CD4-positive, alpha-beta T cell treated with Interleukin-17A for 4 hours (primary cell): ENCODE measurements at regions not wholly inside any gene's neighbourhood (a gene's known extent, or its start where the extent isn't known, plus 50 kb on each side); places are given as distances from the start of the nearest gene placed in this dataset.
"Not testable (repeated sequence)": the region's sequence is repeated elsewhere in the genome, so short reads cannot be mapped to it uniquely, and the experiment has no call there.

ENCODE experiments used
- DNase-seq: peaks from one replicate; pipeline ENCODE4 v3.0.0-alpha.2; 2020; ENCODE audit warnings: mixed read lengths

DNA sequence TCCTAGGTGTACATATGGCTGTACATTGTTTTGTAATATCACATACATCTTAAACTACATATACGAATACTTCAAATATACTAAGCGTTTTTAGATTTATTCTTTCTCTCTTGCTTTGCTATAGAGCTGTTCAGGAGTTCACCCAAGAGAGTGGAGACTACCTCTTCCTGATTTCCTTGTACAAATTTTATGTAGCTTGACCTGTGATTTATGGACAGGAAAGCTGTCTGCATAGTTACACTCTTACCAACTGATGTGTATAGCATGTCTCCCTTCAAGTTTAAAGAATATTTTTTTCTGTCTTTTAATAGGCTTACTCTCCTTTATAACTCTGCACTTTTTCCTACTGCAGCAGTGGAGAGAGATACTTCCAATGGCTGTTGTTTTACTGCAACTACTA is 428.7 kb downstream of the NDFIP2 start:
- no peak for DNase-seq

DNA sequence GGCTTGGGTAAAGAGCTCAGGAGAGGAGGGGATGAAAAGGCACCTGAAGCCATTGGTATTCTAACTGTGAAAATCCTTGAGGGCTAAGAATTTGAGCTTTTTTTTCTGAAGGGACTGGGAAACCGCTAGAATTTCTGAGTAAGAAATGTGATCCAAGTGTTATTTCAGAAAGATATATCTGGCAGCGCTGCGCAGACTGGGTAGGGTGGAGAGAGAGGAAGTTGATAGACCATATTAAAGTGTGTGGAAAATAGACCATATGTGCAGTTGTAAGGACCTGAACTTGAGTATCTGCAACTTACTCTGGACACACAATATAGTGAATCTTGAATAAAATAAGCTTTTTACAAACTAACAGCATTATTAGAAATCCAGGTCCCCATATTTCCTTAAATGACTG is 427.4 kb downstream of the NDFIP2 start:
- DNase-seq = no peak

DNA sequence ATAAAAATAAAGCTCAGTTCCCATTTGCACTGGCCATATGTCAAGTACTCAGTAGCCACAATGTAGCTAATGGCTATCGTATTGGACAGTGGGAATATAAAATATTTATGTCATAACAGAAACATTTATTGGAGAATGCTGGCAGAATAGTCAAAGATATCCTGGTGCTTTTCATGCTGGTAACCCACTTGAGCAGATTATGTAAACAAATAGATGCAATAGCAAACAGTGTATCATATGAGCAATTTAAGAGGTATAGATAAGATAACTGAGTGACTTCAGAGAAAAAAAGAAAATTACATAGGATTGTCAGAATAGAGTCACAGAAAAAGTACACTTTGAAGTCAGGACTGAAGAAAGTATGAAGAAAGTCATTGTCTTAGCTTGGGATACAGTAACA is 426.6 kb downstream of the NDFIP2 start:
- no peak for DNase-seq

DNA sequence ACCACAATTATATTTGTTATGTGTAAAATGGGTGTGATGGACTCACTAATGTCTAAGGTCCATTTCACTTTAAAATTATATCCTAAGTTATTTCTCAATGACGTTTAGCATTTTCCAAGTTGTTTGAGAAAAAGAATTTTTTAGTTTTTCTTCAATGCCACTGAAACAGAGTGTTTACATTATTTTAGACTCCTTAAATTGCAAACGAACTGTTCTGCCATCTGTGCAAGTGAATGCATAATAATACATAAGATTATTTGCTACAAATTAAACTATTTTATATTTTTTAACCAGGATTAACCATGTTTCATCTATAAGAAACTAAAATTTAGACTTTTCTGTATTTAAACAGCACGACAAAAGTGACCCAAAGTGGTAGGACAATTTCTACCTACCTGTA is 425.4 kb downstream of the NDFIP2 start:
- DNase-seq = no peak

DNA sequence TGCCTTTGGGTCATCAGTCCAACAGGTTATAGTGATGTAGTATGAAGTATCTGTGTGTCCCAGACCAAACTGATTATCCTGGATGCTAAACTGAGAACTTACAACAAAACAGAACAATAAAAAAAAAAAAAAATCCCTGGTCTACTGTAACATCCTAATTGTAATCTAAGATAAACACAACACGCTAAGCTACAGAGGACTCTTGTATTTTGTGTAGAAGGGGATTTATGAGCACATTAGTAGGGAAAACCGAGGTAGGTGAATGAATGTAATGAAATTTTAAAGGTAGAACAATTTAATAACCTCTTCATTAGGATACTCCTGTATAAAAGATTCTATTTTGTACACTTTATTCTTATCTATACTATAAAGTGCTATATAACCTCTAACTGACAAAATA is 424.1 kb downstream of the NDFIP2 start:
- no peak for DNase-seq

DNA sequence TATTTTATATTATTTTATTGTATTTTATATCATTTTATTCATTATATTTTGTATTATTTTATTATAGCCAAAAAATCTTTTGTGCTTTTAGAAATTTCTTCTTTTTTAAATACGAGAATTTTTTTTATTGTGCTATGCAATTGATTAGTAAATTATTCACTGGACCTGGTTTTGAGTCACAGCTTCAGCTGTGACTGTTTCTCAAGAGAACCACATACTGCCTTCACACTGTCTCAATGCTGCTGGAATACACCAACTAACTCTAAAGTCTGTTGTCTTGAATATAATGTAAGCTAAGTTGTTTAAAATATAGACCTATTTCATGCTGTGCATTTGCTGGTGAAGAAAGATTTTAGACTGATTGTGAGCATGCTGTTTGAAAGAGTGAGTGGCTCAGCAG is 423.6 kb downstream of the NDFIP2 start:
- no peak for DNase-seq

DNA sequence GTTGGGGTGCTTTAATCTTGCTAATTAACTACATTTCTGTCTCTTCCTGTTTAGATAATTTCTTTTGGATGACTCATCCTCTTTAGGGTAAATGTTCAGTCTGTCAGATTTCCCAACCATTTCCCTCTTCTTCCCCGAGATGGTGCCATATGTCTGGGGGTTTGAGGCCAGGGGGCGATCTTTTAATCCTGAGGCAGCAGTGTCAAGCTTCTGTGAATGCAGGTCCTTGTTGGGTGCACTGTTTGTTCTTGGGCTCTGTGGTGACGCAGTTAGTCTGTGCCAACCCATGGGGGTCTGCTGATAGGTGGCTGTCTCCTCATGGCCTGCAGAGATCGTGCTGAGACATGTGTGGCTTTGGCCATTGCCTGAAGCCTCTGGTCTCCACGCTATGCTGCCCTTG is 420.4 kb downstream of the NDFIP2 start:
- DNase-seq = no peak

DNA sequence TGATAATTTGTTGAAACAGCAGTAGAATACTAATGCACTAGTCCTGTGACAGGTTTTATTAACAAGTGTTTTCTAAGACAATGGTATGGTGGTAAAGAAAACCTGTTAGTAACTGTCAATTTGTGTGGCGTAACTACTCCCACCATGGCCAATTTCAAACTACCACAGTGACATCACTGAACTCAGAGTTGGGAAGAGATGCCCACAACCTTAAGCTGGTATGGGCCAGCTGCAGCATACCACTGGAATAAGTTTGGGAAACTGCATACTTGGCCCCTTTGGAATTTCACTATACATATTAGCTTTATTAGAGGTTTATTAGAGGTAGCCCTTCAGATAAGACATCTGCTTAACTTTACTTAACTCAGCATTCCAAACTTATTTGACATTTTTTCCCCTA is 419.4 kb downstream of the NDFIP2 start:
- DNase-seq = no peak

DNA sequence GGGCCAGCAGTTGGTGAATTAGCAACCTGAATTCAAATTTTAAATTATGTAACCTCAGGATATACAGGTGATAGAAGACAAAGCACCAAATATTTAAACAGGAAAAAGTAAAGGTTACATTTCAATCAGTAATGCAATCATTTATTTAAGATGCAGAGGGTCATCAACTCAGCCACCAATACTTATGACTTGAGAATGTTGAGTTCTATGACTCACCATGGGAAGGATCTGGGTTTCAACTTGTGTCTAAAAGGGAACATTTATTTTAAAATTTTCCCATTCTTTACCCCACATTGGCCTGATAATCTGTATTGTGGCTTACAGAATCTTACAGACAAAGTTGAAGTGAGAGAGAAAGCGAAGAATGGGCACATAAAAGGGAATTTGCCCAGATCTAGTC is 418.0 kb downstream of the NDFIP2 start:
- no peak for DNase-seq

DNA sequence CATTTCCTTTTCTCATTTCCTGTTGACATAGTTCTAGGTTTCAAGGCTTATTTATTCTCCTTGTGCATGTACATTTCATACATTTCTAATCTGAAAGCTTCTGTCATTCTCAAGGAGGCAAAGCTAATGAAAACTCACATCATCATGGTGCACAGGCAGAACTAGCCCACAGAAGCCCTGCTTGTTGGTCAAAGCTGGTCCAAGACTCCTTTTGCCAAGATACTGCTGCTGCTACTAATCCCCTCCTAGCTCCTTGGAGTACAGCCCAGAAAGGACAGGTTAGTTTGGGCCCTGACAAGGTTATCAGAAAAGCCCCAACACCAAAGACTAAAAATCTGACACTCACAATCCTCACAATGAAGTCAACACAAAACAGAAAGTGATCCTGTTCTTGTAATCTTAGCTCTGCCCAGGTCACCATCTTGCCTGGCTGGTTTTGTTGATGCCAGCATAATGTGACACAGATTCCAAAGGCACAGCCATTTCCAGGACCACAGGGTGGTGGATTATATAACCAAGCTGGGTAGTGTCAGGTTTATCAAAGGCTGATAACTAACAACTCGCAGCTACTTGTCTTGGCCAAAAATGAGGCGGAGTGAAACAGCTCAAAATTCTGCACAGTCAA is 417.4 kb downstream of the NDFIP2 start:
- no peak for DNase-seq

DNA sequence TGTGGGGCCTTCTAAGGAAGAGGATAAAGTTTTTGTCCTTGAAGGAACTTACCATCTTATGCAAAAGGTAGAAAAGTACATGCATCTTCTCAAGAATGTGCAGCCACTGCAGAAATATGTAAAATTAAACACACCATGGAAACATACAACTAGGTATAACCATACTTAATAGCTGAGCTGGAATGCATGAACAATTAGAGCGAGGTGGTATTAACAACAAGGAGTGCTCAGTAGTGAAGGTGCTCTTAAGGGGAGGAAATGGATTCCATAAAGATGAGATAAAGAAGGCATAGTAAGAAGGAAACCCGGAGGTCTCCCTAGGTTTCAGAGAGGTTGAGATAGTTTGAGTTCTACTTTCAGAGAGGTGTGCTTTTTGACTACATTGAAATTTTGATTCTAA is 415.9 kb downstream of the NDFIP2 start:
- no peak for DNase-seq

DNA sequence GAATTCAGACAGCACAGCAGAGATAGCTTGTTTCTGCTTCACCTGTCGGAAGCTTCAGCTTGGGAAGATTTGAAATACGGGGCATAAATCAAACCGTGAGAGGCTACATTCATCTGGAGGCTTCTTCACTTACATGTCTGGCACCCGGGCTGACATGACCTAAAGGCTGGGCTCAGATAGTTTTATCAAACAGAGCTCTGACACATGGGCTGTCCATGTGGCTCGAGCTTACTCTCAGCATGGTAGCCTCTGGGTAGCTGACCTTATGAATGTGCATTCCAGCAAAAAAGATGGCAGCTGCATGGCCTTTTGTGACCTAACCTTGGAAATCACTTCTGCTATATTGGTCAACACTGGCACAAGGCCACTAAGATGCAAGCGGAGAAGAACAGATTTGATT is 414.5 kb downstream of the NDFIP2 start:
- no peak for DNase-seq

DNA sequence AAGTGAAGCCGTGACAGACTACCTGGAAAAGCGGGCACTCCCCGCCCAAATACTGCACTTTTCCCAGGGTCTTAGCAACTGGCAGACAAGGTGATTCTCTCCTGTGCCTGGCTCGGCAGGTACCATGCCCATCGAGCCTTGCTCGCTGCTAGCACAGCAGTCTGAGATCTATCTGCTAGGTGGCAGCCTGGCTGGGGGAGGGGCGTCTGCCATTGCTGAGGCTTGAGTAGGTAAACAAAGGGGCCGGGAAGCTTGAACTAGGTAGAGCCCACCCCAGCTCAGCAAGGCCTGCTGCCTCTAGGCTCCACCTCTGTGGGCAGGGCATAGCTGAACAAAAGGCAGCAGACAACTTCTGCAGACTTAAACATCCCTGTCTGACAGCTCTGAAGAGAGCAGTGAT is 406.3 kb downstream of the NDFIP2 start:
- not testable (repeated sequence) for DNase-seq

DNA sequence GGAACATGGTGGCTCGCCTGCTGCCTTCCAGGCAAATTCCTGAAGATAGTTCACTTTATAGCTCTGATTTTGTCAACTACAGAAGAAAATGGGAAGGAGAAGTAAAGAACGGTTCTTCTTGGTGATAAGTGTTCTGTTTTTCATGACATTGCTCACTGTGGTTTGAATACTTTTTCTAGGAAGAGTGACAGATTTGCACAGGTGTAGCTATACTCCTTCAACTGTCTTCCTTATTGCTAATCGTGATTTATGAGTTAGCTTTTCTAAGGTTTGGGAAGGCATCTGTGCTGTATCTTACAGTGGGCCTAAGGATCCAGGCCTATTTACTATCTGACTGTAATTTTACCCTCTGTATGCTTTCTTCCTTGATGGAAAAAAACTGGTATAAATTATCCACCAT is 405.6 kb downstream of the NDFIP2 start:
- DNase-seq = no peak

DNA sequence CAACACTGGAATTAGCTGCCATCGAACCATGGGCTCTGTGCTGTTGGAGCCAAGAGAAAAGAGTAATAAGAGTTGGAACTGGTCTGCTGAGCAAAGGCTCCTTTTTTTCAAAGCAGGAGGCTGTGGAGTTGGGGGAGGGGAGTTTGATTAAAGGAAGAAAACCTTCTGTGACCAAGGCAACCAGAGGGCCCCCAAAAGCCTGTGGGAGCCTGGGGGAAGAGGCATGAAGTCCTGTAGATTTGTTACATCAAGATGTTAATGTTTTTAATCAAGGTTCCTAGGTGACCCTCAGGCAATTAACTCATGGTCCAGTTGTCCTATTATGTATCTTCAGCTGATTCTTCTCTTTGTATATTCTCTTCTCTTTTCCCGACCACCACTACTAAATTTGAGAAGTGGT is 403.9 kb downstream of the NDFIP2 start:
- DNase-seq = no peak

DNA sequence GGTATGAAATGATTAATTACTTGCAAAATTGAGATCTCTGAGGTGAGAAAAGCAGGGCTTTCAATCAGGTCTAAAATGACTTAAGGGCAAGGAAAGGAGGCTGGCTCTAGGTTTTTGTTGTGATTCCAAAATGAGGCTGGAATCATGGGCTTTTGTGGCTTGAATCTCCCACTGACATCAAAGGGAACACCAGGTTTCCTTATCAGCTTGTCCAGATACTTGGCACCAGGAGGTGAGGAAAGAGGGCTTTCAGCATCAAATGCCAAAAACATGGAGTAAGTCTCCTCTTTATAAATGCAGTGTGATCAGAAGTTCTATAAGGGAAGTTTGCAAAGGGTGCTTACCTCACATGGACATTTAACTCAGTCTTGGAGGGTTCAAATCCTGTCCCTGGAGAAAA is 402.3 kb downstream of the NDFIP2 start:
- DNase-seq = no peak

DNA sequence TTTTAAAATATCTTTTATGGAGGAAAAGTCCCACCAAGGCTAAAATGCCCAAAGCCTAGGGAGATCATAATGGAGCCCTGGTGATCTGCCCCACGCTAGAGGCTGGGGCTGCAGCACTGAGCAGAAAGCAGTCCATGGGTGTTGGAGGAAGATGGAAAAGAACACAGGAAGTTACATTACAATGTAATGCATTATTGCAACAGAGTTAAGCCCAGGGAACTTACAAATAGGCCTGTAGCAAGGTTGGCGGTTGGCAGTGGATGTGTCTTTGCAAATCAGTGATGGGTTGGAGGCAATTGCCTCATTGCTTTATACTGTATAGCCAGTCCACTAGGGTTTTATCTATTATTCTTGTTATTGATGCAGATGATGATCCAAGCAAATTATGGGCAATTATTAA is 399.9 kb downstream of the NDFIP2 start:
- no peak for DNase-seq

DNA sequence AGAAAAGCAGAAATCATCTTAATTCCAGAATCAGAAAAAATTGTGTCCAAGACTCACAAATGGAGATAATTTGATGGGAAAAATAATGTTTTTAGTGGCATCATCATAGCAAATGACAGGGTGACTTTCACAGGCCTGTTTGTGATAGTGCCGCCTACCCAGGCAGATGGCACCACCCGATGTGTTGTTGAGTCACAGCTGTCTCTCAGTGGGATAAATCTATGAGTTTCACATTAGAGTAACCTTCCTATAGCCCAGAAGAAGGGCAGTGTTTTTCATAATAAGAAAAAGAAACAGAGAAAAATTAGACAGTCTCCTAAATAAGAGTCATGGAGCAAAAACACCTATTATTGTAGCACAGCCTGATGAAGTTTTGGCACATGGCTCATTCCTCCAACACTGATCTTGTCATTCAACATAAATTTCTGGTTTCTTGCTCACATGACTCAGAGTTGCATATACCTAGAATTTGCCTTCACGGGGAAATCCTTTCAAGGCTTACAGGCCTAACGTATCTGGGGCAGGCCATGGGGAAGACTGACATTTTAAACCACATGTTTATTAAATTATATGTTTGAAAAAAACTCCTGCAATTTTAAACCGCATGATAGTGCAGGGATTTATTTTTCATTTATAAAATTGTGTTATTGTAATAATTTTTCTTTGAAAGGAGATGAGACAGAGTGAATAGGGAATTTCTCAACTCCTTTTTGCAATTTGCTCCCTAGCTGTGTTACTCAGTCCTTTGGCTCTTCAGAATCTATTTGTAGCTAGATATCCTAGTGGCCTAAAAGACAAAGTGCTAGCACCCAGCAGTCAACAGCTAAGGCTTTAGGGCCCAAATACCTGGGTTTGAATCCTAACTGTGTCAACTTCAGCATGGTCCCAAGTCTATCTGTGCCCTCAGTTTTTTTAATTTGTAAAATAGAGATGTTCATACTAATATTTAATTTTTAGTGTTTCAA is 393.7 kb downstream of the NDFIP2 start:
- DNase-seq = no peak

DNA sequence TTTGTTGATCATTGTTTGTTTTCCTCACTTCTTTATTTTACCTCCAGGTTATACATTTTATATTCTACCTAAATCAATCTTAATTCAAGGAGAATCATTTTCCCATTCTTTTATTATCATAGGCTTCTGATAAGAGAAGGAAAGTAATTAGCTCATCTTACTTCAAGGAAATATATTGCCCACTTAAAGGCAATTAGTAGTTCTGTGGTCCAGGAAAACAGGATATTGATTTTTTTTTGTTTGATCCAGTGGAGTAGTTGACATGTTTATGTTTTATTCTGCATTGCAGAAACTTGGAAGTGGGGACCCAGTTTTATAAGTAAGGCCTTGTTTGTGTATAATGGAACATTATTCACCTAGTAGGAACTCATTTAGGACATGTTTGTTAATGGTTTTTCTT is 390.6 kb downstream of the NDFIP2 start:
- no peak for DNase-seq

DNA sequence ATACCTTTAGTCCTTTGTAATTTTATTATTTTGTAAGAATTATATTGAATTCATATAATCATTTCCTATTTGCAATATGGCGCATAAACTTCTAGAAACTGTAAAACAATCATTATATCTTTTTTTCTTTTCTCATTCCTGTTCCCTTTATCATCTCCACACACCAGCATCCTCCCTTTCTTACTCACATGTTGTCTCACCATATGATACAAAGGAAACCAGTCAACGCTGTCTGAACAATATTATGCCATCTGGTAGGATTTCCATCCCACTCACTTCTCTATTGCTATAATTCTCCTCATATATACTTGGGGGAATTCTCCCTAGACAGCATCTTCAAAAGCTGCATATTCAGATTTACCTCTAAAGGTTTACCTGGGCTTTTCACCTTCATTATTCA is 389.8 kb downstream of the NDFIP2 start:
- DNase-seq = no peak

DNA sequence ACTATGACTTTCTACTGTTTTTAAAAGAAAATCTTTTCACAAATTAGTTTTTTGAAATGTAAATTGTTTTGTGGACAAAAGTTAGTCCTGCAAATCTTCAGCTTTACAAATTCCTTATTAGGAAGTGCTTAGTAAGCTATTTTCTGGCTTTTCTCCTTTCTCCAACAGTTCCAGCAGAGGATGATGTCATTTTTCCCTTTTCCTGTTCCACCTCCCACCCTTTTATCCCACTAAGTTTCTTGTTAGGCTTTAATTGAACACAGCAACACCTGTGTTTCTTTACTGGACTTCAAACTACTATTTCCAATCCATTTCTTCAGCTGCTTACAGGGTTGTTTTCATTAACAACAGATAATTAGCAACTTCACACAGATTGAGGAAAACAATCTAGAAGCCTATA is 389.2 kb downstream of the NDFIP2 start:
- DNase-seq = no peak

DNA sequence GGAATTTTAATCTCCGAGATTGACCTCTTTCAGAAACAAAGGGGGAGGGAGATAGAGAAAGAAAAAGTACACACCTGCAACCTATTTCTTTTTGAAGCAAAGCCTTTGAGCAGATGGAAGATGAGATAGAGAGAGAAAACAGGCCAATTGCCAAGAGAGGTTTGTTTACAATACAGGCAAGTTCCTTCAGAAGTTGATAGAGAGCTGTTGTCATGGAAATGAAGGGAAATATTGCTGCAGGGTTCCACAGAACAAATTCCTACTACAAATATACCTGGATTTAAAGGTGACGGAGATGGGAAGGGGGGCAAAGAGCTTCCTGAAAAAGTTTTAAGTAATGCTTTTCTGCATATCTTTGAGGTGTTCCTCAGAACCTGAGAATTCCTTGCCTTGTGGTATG is 388.4 kb downstream of the NDFIP2 start:
- no peak for DNase-seq

DNA sequence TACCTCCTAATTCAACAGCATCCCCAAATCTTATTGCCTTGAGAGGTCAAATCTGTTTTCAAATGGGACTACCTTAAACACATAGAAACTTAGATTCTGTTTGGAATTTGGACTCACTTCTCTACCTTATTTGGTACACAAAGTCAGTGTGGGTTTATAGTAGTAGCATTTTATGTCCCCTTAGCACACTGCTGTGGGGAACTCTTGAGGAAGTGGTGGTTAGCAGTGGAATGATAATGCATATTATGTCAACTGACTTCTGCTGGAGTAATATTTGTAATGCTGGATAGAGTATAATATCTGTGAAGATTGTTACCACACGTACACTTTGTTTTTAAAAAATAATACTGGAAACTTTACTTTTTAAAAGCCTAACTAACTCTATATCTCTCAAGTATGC is 386.3 kb downstream of the NDFIP2 start:
- DNase-seq = no peak

DNA sequence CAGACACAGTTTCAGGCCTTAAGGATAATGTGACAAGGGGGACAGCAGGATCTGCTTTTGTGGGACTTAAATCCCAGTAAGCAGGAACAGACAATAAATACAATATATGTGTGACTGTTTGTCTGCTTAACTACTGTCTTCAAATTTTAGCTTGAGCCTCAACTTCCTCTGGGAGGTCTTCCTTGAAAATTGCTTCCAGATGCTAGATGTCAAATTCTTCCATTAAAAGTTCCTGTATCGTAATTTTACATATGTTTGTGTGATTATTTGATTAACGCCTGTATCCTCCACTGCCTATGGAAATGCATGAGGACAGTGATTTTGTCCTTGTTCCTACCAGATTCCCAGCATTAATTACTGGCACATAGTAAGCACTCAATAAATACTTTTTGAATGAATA is 385.5 kb downstream of the NDFIP2 start:
- no peak for DNase-seq

DNA sequence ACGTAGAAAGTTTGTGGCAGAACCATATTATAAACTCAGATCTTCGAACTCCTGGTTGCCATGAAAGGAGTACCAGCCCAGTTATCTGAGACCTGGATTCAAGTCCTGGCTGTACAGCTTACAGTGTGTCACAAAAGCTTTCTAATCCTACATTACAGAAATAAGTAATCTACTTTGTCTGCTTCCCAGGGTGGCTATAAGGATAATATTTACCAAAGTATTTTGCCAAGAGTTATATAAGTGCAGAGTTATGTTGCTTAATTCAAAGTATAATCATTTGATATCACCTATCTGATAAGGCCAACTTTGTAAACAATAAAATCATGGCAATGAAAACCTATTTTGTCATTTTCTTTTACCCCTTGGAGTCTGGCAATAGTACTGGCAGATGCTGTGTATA is 381.6 kb downstream of the NDFIP2 start:
- no peak for DNase-seq
